ENCODE measurements at regions not wholly inside any gene's neighbourhood (a gene's known extent, or its start where the extent isn't known, plus 50 kb on each side); places are given as distances from the start of the nearest gene placed in this dataset.

DNA sequence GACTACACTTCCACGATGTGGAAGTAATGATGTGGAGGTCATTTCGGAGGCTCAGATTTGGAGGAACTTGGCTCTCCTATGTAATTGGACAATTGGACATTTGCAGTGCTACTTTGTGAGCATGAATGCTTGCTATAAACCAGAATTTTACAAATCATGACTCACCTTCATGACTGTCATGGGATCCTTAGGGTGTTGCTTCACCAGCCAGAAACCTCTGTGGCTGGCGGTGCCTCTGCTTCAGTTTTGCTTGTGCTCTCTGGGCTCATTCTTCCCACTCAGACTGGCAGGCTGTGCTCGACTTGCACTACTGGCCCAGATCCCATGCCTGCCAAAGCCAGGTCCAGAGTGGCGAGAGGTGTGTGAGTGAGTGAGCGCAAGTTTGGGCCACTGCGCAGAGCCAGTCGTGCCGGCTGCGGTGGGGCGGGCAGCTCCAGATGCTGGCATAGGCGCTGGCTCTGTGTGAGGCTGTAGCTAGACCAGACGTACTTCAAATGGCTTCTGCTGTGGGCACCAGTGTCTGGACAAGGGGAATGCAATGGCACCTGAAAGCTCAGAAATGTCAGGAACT lies 387.8 kb downstream of the AEBP2 start:
- no peaks in the 10 kb centered on the region for H3K4me1 Mint-ChIP-seq
- TF ChIP-seq ESRRA (CRISPR knock-in tag; IDR thresholded peaks at IDR 0.05; ENCODE audit: borderline replicate concordance) (no peak), PRRX2 (CRISPR knock-in tag; IDR thresholded peaks at IDR 0.05) (no peak), NR3C1 (CRISPR knock-in tag; conservative IDR thresholded peaks at IDR 0.05; ENCODE audit: low read depth) (no peak), MYBL2 (CRISPR knock-in tag; IDR thresholded peaks at IDR 0.05) (no peak), TP53 (CRISPR knock-in tag; IDR thresholded peaks at IDR 0.05) (no peak), ZNF425 (CRISPR knock-in tag; conservative IDR thresholded peaks at IDR 0.05) (no peak), GTF2I (CRISPR knock-in tag; conservative IDR thresholded peaks at IDR 0.05) (no peak), RORB (CRISPR knock-in tag; IDR thresholded peaks at IDR 0.05) (no peak), ZSCAN18 (CRISPR knock-in tag; IDR thresholded peaks at IDR 0.05) (no peak), ZNF121 (CRISPR knock-in tag; IDR thresholded peaks at IDR 0.05) (no peak), NR1H2 (CRISPR knock-in tag; IDR thresholded peaks at IDR 0.05) (no peak)
- TF ChIP-seq, protein P1, sequence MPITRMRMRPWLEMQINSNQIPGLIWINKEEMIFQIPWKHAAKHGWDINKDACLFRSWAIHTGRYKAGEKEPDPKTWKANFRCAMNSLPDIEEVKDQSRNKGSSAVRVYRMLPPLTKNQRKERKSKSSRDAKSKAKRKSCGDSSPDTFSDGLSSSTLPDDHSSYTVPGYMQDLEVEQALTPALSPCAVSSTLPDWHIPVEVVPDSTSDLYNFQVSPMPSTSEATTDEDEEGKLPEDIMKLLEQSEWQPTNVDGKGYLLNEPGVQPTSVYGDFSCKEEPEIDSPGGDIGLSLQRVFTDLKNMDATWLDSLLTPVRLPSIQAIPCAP (CRISPR knock-in tag; IDR thresholded peaks at IDR 0.05), result no peak
- TF ChIP-seq, protein P2, sequence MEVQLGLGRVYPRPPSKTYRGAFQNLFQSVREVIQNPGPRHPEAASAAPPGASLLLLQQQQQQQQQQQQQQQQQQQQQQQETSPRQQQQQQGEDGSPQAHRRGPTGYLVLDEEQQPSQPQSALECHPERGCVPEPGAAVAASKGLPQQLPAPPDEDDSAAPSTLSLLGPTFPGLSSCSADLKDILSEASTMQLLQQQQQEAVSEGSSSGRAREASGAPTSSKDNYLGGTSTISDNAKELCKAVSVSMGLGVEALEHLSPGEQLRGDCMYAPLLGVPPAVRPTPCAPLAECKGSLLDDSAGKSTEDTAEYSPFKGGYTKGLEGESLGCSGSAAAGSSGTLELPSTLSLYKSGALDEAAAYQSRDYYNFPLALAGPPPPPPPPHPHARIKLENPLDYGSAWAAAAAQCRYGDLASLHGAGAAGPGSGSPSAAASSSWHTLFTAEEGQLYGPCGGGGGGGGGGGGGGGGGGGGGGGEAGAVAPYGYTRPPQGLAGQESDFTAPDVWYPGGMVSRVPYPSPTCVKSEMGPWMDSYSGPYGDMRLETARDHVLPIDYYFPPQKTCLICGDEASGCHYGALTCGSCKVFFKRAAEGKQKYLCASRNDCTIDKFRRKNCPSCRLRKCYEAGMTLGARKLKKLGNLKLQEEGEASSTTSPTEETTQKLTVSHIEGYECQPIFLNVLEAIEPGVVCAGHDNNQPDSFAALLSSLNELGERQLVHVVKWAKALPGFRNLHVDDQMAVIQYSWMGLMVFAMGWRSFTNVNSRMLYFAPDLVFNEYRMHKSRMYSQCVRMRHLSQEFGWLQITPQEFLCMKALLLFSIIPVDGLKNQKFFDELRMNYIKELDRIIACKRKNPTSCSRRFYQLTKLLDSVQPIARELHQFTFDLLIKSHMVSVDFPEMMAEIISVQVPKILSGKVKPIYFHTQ (CRISPR knock-in tag; IDR thresholded peaks at IDR 0.05), result no peak
- POLR2A ChIA-PET, result interaction anchor here (0.6 kb wide), 1 partner anchor 29 kb away, joined by 3 read pairs; no protein-coding TSS in a partner anchor
- no peak overlapping the region for H3K27ac Mint-ChIP-seq
- H3K27me3 Mint-ChIP-seq (ENCODE audit: low read depth), result no peaks in the 10 kb centered on the region
- DNase-seq (ENCODE audit: low spot score), result no peak
- H3K36me3 Mint-ChIP-seq, result no peaks in the 10 kb centered on the region
- no peak overlapping the region for H3K4me3 Mint-ChIP-seq
- no peak for ATAC-seq
- CTCF ChIA-PET, result no interaction called here
- H3K9me3 Mint-ChIP-seq, result peaks cover 23% of the 10 kb centered on the region

DNA sequence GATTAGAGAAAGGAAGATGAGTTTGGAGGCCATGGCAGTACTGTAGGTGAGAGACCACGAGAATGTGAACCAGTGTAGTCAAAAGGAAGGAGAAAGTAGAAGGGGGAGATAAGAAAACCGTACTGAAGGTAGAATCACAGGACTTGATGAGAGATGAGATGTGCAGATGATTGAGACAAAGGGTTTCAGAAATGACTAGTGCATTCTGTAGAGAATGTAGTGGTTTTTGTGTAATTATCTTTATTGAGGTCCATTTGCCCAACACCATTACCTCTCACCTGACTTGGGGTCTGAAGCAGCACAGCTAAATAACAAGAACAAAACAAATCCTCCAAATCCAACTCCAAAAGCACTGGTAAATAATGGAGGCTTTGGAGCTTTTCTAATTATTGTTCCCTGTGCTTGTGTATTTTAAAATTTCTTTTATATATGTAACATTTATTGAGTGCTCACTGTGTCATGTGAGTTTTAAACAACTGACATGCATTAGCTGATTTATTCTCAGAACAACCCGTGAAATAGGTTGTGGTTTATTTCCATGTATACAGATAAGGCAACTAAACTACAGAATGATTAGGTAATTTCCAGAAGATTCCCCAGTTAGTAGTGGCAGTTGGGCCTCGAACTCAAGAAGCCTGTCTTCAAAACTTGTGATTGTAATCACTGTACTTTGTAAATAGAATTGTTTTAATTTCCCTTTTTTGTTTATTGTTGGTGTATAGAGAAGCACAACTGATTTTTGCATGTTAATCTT lies 390.0 kb downstream of the AEBP2 start:
- POLR2A ChIA-PET, result interaction anchor here (0.6 kb wide), 1 partner anchor 297 kb away, joined by 3 read pairs; no protein-coding TSS in a partner anchor
- no peak for ATAC-seq
- CTCF ChIA-PET, result no interaction called here
- no peak overlapping the region for H3K4me3 Mint-ChIP-seq
- H3K27me3 Mint-ChIP-seq (ENCODE audit: low read depth), result no peaks in the 10 kb centered on the region
- H3K27ac Mint-ChIP-seq, result no peak overlapping the region
- peaks cover 3% of the 10 kb centered on the region; the same call in 1 of the 2 replicates for H3K4me1 Mint-ChIP-seq
- DNase-seq (ENCODE audit: low spot score), result no peak
- peaks cover 12% of the 10 kb centered on the region for H3K9me3 Mint-ChIP-seq
- TF ChIP-seq, protein P3, sequence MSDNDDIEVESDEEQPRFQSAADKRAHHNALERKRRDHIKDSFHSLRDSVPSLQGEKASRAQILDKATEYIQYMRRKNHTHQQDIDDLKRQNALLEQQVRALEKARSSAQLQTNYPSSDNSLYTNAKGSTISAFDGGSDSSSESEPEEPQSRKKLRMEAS (CRISPR knock-in tag; IDR thresholded peaks at IDR 0.05), result no peak
- TF ChIP-seq, protein P4, sequence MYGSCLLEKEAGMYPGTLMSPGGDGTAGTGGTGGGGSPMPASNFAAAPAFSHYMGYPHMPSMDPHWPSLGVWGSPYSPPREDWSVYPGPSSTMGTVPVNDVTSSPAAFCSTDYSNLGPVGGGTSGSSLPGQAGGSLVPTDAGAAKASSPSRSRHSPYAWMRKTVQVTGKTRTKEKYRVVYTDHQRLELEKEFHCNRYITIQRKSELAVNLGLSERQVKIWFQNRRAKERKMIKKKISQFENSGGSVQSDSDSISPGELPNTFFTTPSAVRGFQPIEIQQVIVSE (CRISPR knock-in tag; IDR thresholded peaks at IDR 0.05; ENCODE audit: borderline replicate concordance), result no peak
- no peak for TF ChIP-seq NFYB (CRISPR knock-in tag; conservative IDR thresholded peaks at IDR 0.05; ENCODE audit: low read depth)
- TF ChIP-seq, protein P5, sequence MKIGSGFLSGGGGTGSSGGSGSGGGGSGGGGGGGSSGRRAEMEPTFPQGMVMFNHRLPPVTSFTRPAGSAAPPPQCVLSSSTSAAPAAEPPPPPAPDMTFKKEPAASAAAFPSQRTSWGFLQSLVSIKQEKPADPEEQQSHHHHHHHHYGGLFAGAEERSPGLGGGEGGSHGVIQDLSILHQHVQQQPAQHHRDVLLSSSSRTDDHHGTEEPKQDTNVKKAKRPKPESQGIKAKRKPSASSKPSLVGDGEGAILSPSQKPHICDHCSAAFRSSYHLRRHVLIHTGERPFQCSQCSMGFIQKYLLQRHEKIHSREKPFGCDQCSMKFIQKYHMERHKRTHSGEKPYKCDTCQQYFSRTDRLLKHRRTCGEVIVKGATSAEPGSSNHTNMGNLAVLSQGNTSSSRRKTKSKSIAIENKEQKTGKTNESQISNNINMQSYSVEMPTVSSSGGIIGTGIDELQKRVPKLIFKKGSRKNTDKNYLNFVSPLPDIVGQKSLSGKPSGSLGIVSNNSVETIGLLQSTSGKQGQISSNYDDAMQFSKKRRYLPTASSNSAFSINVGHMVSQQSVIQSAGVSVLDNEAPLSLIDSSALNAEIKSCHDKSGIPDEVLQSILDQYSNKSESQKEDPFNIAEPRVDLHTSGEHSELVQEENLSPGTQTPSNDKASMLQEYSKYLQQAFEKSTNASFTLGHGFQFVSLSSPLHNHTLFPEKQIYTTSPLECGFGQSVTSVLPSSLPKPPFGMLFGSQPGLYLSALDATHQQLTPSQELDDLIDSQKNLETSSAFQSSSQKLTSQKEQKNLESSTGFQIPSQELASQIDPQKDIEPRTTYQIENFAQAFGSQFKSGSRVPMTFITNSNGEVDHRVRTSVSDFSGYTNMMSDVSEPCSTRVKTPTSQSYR (CRISPR knock-in tag; IDR thresholded peaks at IDR 0.05), result no peak
- TF ChIP-seq HMGA2 (CRISPR knock-in tag; IDR thresholded peaks at IDR 0.05), result no peak
- TF ChIP-seq RELA (CRISPR knock-in tag; IDR thresholded peaks at IDR 0.05; ENCODE audit: borderline replicate concordance), result no peak
- no peak for TF ChIP-seq FOXK1 (CRISPR knock-in tag; IDR thresholded peaks at IDR 0.05)
- TF ChIP-seq ESRRA (CRISPR knock-in tag; IDR thresholded peaks at IDR 0.05; ENCODE audit: borderline replicate concordance), result no peak
- TF ChIP-seq, protein P6, sequence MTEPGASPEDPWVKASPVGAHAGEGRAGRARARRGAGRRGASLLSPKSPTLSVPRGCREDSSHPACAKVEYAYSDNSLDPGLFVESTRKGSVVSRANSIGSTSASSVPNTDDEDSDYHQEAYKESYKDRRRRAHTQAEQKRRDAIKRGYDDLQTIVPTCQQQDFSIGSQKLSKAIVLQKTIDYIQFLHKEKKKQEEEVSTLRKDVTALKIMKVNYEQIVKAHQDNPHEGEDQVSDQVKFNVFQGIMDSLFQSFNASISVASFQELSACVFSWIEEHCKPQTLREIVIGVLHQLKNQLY (CRISPR knock-in tag; IDR thresholded peaks at IDR 0.05), result no peak
- TF ChIP-seq ZNF416 (CRISPR knock-in tag; IDR thresholded peaks at IDR 0.05), result no peak
- no peak for TF ChIP-seq IRF2 (CRISPR knock-in tag; IDR thresholded peaks at IDR 0.05; ENCODE audit: borderline replicate concordance, low read depth)
- TF ChIP-seq MYBL2 (CRISPR knock-in tag; IDR thresholded peaks at IDR 0.05), result no peak
- H3K36me3 Mint-ChIP-seq, result no peaks in the 10 kb centered on the region
